ENCODE measurements at regions not wholly inside any gene's neighbourhood (a gene's known extent, or its start where the extent isn't known, plus 50 kb on each side); places are given as distances from the start of the nearest gene placed in this dataset.
A peak's percentile ranks its signal among the peaks of the same experiment; 100 is the strongest.

GRCh38 chr10:2883238-2883637, 184.1 kb upstream of the PFKP start:
- Histone ChIP-seq H3K4me1 (ENCODE audit: control insufficient read depth, insufficient read depth, low read length) (peaks cover 21% of the 10 kb centered on the region), H3K27ac (ENCODE audit: extremely low read depth, low read depth, low read length) (peak overlapping the region; percentile 55; the same call in 1 of the 2 replicates), H3K4me3 (ENCODE audit: low read depth, low read length) (no peak overlapping the region), H3K36me3 (ENCODE audit: control insufficient read depth in 2 of 2, insufficient read depth in 1 of 2, low read length in 2 of 2) (no peaks in the 10 kb centered on the region), H3K9me3 (ENCODE audit: control insufficient read depth, insufficient read depth, low read depth, low read length) (no peaks in the 10 kb centered on the region)
- CTCF ChIA-PET = no interaction called here
- POLR2A ChIA-PET = no interaction called here
- TF ChIP-seq ZBTB48 (tag by site-specific recombination; IDR thresholded peaks at IDR 0.05) (no peak), ZNF596 (tag by site-specific recombination; IDR thresholded peaks at IDR 0.05) (peak; percentile 45), ZBTB1 (tag by site-specific recombination; IDR thresholded peaks at IDR 0.05) (no peak), INSM2 (tag by site-specific recombination; IDR thresholded peaks at IDR 0.05) (peak; percentile 44; the same call in 1 of the 2 replicates), ZNF132 (tag by site-specific recombination; IDR thresholded peaks at IDR 0.05; ENCODE audit: borderline replicate concordance) (no peak), PATZ1 (tag by site-specific recombination; IDR thresholded peaks at IDR 0.05) (no peak), ZSCAN16 (tag by site-specific recombination; IDR thresholded peaks at IDR 0.05) (no peak), ZSCAN18 (tag by site-specific recombination; IDR thresholded peaks at IDR 0.05) (no peak), KLF10 (tag by site-specific recombination; IDR thresholded peaks at IDR 0.05) (peak; percentile 18; the same call in 1 of the 2 replicates), ZNF426 (tag by site-specific recombination; IDR thresholded peaks at IDR 0.05) (no peak), ZNF18 (tag by site-specific recombination; IDR thresholded peaks at IDR 0.05) (no peak), ZNF335 (tag by site-specific recombination; conservative IDR thresholded peaks at IDR 0.05) (no peak), HOXC10 (CRISPR knock-in tag; IDR thresholded peaks at IDR 0.05) (no peak), SP7 (tag by site-specific recombination; IDR thresholded peaks at IDR 0.05) (peak; percentile 90), ZNF404 (tag by site-specific recombination; IDR thresholded peaks at IDR 0.05) (no peak), ZNF704 (tag by site-specific recombination; IDR thresholded peaks at IDR 0.05) (no peak), ZNF791 (tag by site-specific recombination; IDR thresholded peaks at IDR 0.05) (no peak), ZNF707 (tag by site-specific recombination; IDR thresholded peaks at IDR 0.05) (no peak), ZNF248 (tag by site-specific recombination; IDR thresholded peaks at IDR 0.05) (no peak), CTCF (tag by site-specific recombination; IDR thresholded peaks at IDR 0.05) (no peak), ZNF292 (tag by site-specific recombination; IDR thresholded peaks at IDR 0.05; ENCODE audit: borderline replicate concordance, low read depth) (no peak), IKZF3 (tag by site-specific recombination; IDR thresholded peaks at IDR 0.05) (peak; percentile 69), PRDM6 (tag by site-specific recombination; IDR thresholded peaks at IDR 0.05) (peak; percentile 91), ZNF423 (tag by site-specific recombination; IDR thresholded peaks at IDR 0.05) (no peak), ZNF302 (tag by site-specific recombination; IDR thresholded peaks at IDR 0.05; ENCODE audit: low read depth) (no peak), SETDB1 (IDR thresholded peaks at IDR 0.05; ENCODE audit: insufficient read length, low read length) (no peak), ZNF184 (tag by site-specific recombination; IDR thresholded peaks at IDR 0.05) (no peak)
